GM21576 (cell line): ENCODE measurements at regions not wholly inside any gene's neighbourhood (a gene's known extent, or its start where the extent isn't known, plus 50 kb on each side); places are given as distances from the start of the nearest gene placed in this dataset.

Experiments
- ATAC-seq: cut with Tn5 transposase; IDR thresholded peaks from one replicate; pipeline ENCODE4 v1.9.1; 2021; ENCODE audit warnings: mild to moderate bottlenecking, moderate library complexity; ENCODE audit not compliant: unreplicated experiment

DNA sequence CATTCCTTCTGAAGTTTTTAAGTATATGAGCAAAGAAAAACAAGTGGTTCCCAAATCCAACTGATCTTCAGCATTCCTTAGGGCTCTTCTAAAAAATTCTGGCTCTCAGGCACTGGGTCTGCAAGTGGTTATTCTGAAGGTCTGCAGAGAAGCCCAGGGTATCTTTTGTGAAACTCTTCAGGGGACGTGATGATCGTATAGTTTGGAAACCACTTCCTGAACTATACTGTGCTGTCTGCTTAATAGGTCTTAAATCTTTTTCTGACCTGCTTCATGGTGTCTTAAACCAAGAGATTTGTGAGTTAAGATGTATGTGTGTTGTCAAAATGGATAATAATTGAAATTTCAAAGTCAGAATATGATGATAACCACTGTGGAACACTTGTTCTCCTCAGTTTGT, 115.5 kb downstream of the LHX9 start:
- ATAC-seq, result no peak

- no peak for ATAC-seq
Observed at GRCh38 chr1:198040880-198041279, 115.9 kb upstream of the NEK7 start.

GRCh38 chr1:198042168-198042567, 114.6 kb upstream of the NEK7 start:
- ATAC-seq, result no peak

- no peak for ATAC-seq
Observed at GRCh38 chr1:198047913-198048312, 108.9 kb upstream of the NEK7 start.

GRCh38 chr1:198054510-198054909, 102.3 kb upstream of the NEK7 start:
- ATAC-seq, result no peak

DNA sequence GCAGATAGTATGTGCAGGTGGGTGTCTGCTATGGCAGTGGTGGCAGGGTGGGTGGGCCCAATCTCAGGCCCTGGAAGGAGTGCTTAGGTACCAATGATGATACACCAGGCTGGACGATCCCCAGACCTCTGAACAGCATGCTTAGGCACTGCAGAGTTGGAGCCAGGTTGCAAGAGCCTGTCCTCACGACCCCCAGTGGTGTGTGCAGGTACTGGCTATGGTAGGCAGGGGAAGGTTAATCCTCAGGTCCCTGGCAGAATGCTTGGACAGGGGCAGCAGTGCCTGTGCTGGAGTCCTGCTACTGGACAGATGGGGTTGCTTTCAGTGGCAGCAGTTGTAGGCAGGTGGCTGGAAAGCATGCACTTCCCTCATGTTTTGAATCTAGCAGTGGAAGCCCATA, 100.5 kb upstream of the NEK7 start:
- peak; percentile 84 for ATAC-seq

GRCh38 chr1:198064181-198064580, 92.6 kb upstream of the NEK7 start:
- ATAC-seq, result no peak

DNA sequence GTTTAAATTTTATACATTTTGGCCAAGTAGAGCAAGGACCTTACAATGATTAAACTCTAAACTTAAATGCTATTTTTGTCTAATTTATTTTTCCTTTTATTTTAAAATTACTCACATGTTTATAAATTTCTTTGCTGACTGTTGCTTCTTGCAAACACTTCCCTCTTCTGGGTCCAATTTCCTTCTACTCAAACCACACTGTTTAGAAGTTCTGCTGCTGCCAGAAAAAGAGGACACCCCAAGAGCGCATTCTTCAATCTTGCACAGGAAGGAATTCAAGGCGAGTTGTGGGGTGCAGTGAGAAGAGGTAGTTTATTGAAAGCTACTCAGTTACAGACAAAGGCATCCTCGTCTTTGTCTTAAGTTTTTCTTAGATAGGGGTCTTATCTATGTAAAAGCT, 88.5 kb upstream of the NEK7 start:
- ATAC-seq, result no peak

GRCh38 chr1:198072177-198072576, 84.6 kb upstream of the NEK7 start:
- ATAC-seq, result no peak

GRCh38 chr1:198075296-198075695, 81.5 kb upstream of the NEK7 start:
- no peak for ATAC-seq

DNA sequence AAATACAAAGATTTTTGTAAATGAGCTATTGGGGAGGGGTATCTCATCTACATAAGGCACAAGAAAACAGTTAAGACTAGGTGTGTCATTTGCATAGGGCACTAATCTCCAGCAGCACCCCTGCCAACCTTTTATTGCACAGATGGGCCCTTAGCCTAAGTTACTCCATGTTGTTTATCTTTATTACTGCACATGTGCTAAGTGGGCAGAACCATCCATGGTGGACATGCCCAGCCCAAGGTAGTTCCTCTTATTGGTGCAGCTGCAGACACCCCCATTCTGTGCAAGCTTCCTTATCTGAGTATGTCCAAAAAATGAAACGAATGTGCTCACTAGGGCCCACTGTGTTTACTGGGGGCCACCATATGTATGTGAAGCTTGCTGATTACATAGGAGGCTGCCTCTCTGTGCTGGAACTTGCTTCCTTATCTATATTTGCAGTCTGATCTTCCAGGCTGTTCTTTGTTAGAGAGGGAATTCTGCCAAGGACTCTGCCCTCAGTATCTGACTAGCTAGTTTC, 77.3 kb upstream of the NEK7 start:
- ATAC-seq, result no peak

DNA sequence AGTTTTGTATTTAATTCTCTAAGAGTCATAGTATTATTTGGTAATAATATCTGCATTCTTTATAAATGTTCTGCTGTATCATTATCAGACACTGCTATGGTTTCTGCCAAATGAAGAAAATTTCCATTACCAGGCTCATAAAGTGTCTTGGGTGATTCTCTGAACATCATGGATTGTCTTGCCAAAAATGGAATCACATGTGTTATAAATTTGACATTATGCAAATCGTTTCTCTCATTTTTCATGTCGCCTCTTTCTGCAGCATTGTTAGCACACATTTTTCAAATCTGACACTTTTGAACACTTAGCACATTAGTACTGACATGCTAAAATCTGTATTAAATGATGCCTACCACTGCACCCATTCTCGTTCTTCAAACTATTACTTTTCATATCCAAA, 74.2 kb upstream of the NEK7 start:
- ATAC-seq, result no peak

GRCh38 chr1:198083549-198083948, 73.2 kb upstream of the NEK7 start:
- no peak for ATAC-seq

- no peak for ATAC-seq
Observed at GRCh38 chr1:198084241-198084908, 72.4 kb upstream of the NEK7 start.

DNA sequence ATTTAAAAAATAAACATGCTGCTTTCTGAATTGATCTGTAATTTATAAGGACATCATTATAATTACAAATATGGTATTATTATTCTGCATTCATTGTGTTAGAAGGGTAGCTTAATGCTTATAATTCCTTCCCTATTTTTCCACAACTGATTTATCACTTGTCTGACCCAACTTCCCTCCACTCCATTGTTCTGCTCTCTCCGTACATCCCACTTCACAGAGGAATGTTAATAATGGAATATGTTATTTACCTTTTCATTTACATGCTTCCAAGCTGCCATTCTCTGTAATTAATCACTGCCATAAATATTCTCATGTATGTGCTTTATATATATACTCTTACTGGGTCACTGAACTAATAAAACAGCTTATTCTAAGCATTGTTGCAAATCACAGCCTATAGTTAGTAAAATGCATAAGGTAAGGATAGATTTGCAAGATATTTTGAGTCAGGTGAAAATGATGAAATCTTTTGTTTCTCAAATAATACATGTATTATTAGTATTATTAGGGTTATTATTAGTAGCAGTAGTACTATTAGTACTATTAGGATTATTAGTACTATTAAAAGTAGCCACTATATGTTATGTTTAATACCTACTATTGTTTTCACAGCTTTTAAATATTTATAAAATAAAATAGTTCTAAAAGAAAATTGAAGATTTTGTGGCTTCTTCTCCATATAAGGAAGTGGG, 70.6 kb upstream of the NEK7 start:
- ATAC-seq, result no peak

DNA sequence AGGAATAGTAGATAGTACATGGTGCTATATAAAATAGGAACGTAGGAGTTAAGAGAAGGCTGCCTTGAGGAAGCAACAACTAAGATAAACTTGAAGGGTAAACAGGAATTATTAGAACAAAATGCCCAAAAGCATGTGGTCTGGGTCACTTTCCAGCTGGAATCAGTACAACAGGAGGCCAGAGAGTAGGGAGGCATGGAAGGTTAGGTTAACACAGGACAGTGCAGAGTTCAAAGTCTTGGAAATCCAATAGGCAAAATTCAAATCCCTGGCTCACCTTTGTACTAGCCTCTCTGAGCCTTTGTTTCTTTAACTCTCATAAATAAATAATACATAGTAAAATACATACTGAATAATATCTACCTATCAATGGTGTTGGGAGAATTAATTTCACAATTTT, 69.0 kb upstream of the NEK7 start:
- ATAC-seq, result no peak

GRCh38 chr1:198088360-198089071, 68.3 kb upstream of the NEK7 start:
- ATAC-seq, result peak; percentile 57

DNA sequence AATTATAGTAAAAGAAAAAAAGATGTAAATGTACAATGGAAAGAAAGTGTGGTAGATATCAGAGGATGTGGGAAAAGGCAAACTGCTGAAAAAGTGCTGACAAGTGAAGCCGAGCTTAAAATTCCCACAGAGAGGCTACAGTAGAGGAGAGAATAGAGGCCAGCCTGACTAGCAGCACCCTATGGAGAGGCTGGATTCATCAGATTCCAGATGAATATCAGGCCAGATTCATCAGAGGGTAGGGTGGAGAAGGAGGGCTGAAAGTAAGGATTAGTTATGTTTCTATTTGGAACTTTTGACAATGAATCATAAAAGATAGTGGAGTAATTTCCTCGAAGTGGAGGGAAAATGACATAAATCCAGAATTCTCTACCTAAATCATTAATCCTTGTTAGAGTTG, 60.4 kb upstream of the NEK7 start:
- ATAC-seq, result no peak

DNA sequence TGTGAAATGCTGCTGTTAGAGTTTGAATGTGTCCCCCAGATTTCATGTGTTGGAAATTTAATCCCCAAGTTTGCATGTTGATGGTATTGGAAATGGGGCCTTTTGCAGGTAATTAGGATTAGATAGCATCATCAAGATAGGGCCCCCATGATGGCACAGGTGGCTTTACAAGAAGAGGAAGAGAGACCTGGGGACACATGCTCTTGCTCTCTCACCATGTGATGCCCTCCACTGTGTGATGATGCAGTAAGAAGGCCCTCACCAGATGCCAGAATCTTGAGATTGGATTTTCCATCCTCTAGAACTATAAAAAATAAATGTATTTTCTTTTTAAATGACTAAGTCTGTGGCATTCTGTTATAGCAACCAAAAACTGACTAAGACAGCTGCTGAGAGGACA, 57.0 kb upstream of the NEK7 start:
- ATAC-seq, result no peak

DNA sequence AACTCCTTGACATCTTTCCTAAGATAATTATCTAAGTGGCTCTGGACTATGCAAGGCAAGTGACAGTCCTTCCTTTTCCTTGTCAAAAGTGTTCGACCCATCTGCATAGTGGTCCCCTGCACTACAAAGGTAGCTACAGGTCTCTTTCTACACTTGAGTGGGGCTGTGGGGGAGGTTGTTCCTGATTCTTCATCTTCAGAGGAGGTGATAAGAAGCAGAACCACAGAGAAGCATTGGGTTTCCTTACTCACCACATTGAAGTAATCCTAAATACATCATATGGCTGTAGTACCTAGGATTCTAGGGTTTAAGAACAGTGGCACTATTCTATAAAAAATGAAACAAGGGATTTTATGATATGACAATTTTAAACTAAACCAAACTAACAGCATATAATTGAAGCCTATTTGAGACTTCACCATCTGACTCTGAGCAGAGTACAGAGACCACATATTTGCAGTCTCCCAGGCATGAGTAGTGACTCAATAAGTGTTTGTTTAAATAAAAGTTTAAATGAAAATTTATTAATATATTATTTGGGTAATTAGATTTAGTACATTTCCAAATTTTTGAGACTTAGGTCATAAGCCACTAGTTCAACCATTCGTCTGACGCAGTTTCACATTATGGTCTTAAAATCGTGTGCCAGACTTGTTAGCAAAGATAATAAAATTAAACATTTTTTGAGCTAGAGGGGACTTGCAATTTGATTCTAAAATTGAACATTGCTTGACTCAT, 54.9 kb upstream of the NEK7 start:
- ATAC-seq, result no peak

DNA sequence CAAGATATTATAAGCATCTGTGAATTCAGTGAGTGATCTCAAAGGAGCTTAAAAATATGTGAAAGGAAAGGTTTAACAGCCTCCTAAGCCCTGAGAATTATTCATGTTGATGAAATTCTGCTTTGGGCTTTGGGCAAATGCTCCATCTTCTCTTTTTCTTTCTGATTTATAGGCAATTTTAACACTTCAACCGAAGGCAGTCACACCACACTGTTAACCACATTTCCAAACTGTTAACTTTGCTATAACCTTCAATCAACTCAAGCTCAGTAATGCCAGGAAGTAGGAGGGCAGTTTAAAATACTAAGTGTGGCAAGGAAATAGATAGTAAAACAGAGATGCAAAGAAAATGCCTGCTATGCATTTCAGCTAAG, 54.4 kb upstream of the NEK7 start:
- no peak for ATAC-seq
